SK-N-SH (cell line): ENCODE measurements at regions not wholly inside any gene's neighbourhood (a gene's known extent, or its start where the extent isn't known, plus 50 kb on each side); places are given as distances from the start of the nearest gene placed in this dataset.

Experiments
- CTCF ChIA-PET: fragments of 300-600, 350-600 bp; formaldehyde crosslinking; extraction: SDS; loops from one replicate; lab custom pipeline; 2021; lab: Yijun Ruan, JAX
- POLR2A ChIA-PET: fragments of 350-600 bp; sonication (Branson Sonifier 250); formaldehyde crosslinking; extraction: SDS; loops from one replicate; lab custom pipeline; 2020; ENCODE audit warnings: antibody characterized with exemption, inconsistent platforms; lab: Yijun Ruan, JAX
- DNase-seq: peaks from one replicate; pipeline ENCODE4 v3.0.0; 2012
- H2AFZ ChIP-seq: fragments of 200-600 bp; sonication (generic); 2 replicates; pipeline ENCODE4 v1.8.1; 2016; ENCODE audit warnings: antibody characterized with exemption, mild to moderate bottlenecking, low read depth
- H3F3A ChIP-seq: fragments of 200-600 bp; sonication (generic); replicated peaks from 2 replicates; pipeline ENCODE3; 2016; ENCODE audit warnings: antibody characterized with exemption, mild to moderate bottlenecking; ENCODE audit not compliant: insufficient read depth
- H3K27ac ChIP-seq, 2 experiments: fragments of 200-500 bp in 1 of 2; fragments of 200-600 bp in 1 of 2; sonication (Bioruptor generic) in 1 of 2; sonication (generic), shearing (Covaris generic) in 1 of 2; 2 replicates each; pipeline versions ENCODE4 v1.5.1 to v1.6.1; 2014 to 2016; ENCODE audit warnings: low read depth in 2 of 2, inconsistent platforms in 1 of 2, low read length in 1 of 2, mild to moderate bottlenecking in 1 of 2, mixed read lengths in 1 of 2
- H3K27me3 ChIP-seq: fragments of 200-600 bp; sonication (generic), shearing (Covaris generic); 2 replicates; pipeline ENCODE4 v1.6.1; 2016; ENCODE audit warnings: mixed run types; ENCODE audit not compliant: insufficient read depth
- H3K36me3 ChIP-seq, 2 experiments: fragments of 200-500 bp in 1 of 2; fragments of 200-600 bp in 1 of 2; sonication (Bioruptor generic) in 1 of 2; sonication (generic) in 1 of 2; replicated peaks in 1 of 2; 2 replicates each; pipeline versions ENCODE3 to v1.5.1; 2014 to 2016; ENCODE audit warnings: low read length in 1 of 2, mild to moderate bottlenecking in 1 of 2; ENCODE audit not compliant: insufficient read depth in 2 of 2, control insufficient read depth in 1 of 2
- H3K4me1 ChIP-seq, 2 experiments: fragments of 200-500 bp in 1 of 2; fragments of 200-600 bp in 1 of 2; sonication (Bioruptor generic) in 1 of 2; sonication (generic), shearing (Covaris generic) in 1 of 2; 2 replicates each; pipeline versions ENCODE4 v1.5.1 to v1.6.1; 2014 to 2016; ENCODE audit warnings: low read depth in 1 of 2, low read length in 1 of 2, mixed run types in 1 of 2; ENCODE audit not compliant: insufficient read depth in 2 of 2, control insufficient read depth in 1 of 2
- H3K4me2 ChIP-seq: fragments of 200-600 bp; sonication (generic), shearing (Covaris generic); 2 replicates; pipeline ENCODE4 v1.6.1; 2017; ENCODE audit warnings: mixed run types
- H3K4me3 ChIP-seq, 2 experiments: fragments of 200-500 bp in 1 of 2; fragments of 200-600 bp in 1 of 2; sonication (Bioruptor generic) in 1 of 2; sonication (generic), shearing (Covaris generic) in 1 of 2; 2 replicates each; pipeline versions ENCODE4 v1.5.1 to v1.8.1; 2014 to 2016; ENCODE audit warnings: low read depth in 2 of 2, inconsistent platforms in 1 of 2, low read length in 1 of 2, mild to moderate bottlenecking in 1 of 2, mixed read lengths in 1 of 2, moderate library complexity in 1 of 2
- H3K79me2 ChIP-seq: fragments of 200-600 bp; sonication (generic); 2 replicates; pipeline ENCODE4 v1.8.1; 2017; ENCODE audit warnings: mild to moderate bottlenecking; ENCODE audit not compliant: insufficient read depth
- H3K9ac ChIP-seq: fragments of 200-600 bp; sonication (generic); 2 replicates; pipeline ENCODE4 v1.6.1; 2017; ENCODE audit warnings: mixed run types
- H3K9me2 ChIP-seq: fragments of 200-600 bp; sonication (generic); 2 replicates; pipeline ENCODE4 v1.6.1; 2017; ENCODE audit warnings: mixed run types
- H3K9me3 ChIP-seq: fragments of 200-600 bp; sonication (generic); 2 replicates; pipeline ENCODE4 v1.6.1; 2017; ENCODE audit warnings: mixed run types, mild to moderate bottlenecking, moderate library complexity
- H4K20me1 ChIP-seq: fragments of 200-600 bp; sonication (generic); 2 replicates; pipeline ENCODE4 v1.6.1; 2017; ENCODE audit warnings: mild to moderate bottlenecking, mixed run types; ENCODE audit not compliant: insufficient read depth
- CHD2 ChIP-seq: fragments of 150-350 bp; IDR thresholded peaks from 2 replicates; pipeline ENCODE4 v1.6.1; 2018; ENCODE audit warnings: low read length; ENCODE audit not compliant: partially characterized antibody
- ELF1 ChIP-seq: IDR thresholded peaks from 2 replicates; pipeline ENCODE4 v1.4.0; 2012
- EP300 ChIP-seq, 2 experiments: IDR thresholded peaks; 2 replicates each; pipeline versions ENCODE4 v1.4.0 to v1.6.1; 2012; ENCODE audit warnings: borderline replicate concordance in 1 of 2, low read depth in 1 of 2, low read length in 1 of 2
- EZH2phosphoT487 ChIP-seq: fragments of 200-600 bp; sonication (generic); IDR thresholded peaks from 2 replicates; pipeline ENCODE4 v1.6.1; 2017; ENCODE audit warnings: low read depth, mixed run types, mild to moderate bottlenecking, antibody characterized with exemption, moderate library complexity, borderline replicate concordance
- FOSL2 ChIP-seq: IDR thresholded peaks from 2 replicates; pipeline ENCODE4 v1.4.0; 2012; ENCODE audit warnings: low read depth, mild to moderate bottlenecking, moderate library complexity, borderline replicate concordance
- FOXJ3 ChIP-seq: sonication (generic); formaldehyde crosslinking; IDR thresholded peaks from 2 replicates; pipeline ENCODE4 v1.5.1; 2020; ENCODE audit warnings: mild to moderate bottlenecking, missing genetic modification reagents
- IRF3 ChIP-seq: fragments of 150-350 bp; IDR thresholded peaks from 2 replicates; pipeline ENCODE4 v1.6.1; 2016; ENCODE audit warnings: mild to moderate bottlenecking, low read depth, low read length
- POLR2AphosphoS5 ChIP-seq: IDR thresholded peaks from 2 replicates; pipeline ENCODE4 v1.6.1; 2012; ENCODE audit warnings: low read depth, low read length
- RCOR1 ChIP-seq: fragments of 150-350 bp; IDR thresholded peaks from 2 replicates; pipeline ENCODE4 v1.6.1; 2017; ENCODE audit warnings: antibody characterized with exemption, low read length
- REST ChIP-seq: IDR thresholded peaks from 2 replicates; pipeline ENCODE4 v1.6.1; 2012; ENCODE audit warnings: mild to moderate bottlenecking, low read depth, low read length, moderate library complexity
- RFX5 ChIP-seq: IDR thresholded peaks from 2 replicates; pipeline ENCODE4 v1.6.1; 2012; ENCODE audit warnings: mild to moderate bottlenecking, improper control_type of control experiment, low read length
- RXRA ChIP-seq: IDR thresholded peaks from 2 replicates; pipeline ENCODE4 v1.4.0; 2012; ENCODE audit warnings: low read depth, mild to moderate bottlenecking, borderline replicate concordance
- SIN3A ChIP-seq: IDR thresholded peaks from 2 replicates; pipeline ENCODE4 v1.6.1; 2012; ENCODE audit warnings: low read depth, mild to moderate bottlenecking, low read length, moderate library complexity, borderline replicate concordance
- TAF1 ChIP-seq: IDR thresholded peaks from 2 replicates; pipeline ENCODE4 v1.6.1; 2012; ENCODE audit warnings: low read depth, mild to moderate bottlenecking, low read length, moderate library complexity, borderline replicate concordance
- TCF12 ChIP-seq: IDR thresholded peaks from 2 replicates; pipeline ENCODE4 v1.4.0; 2012
- USF1 ChIP-seq: IDR thresholded peaks from 2 replicates; pipeline ENCODE4 v1.4.0; 2012; ENCODE audit warnings: low read depth, borderline replicate concordance
- USF2 ChIP-seq: fragments of 150-350 bp; IDR thresholded peaks from 2 replicates; pipeline ENCODE4 v1.6.1; 2017; ENCODE audit warnings: antibody characterized with exemption, low read length, low read depth, borderline replicate concordance
- ZBTB33 ChIP-seq: IDR thresholded peaks from 2 replicates; pipeline ENCODE4 v1.4.0; 2012; ENCODE audit warnings: low read depth, borderline replicate concordance
- WGBS: methylation state at CpG from one replicate; pipeline ENCODE4 v1.1.6; 2017; ENCODE audit warnings: low lambda C conversion rate; 5-methylcytosine and 5-hydroxymethylcytosine counted together

- POLR2A ChIA-PET, result no interaction called here
- no peaks in the 10 kb centered on the region for H3F3A ChIP-seq
- no peak overlapping the region for H3K9ac ChIP-seq
- no peak overlapping the region for H3K27ac ChIP-seq
- no peaks in the 10 kb centered on the region for H4K20me1 ChIP-seq
- H3K27me3 ChIP-seq, result no peaks in the 10 kb centered on the region
- H3K9me3 ChIP-seq, result no peaks in the 10 kb centered on the region
- CTCF ChIA-PET, result interaction anchor here (1.3 kb wide), 1 partner anchor 13 kb away, joined by 3 read pairs; no protein-coding TSS in a partner anchor
- no peaks in the 10 kb centered on the region for H3K36me3 ChIP-seq
- TF ChIP-seq EP300 (IDR thresholded peaks at IDR 0.05; ENCODE audit: borderline replicate concordance in 1 of 2, low read depth in 1 of 2, low read length in 1 of 2), result no peak
- no peak for DNase-seq
- H3K4me3 ChIP-seq, result no peak overlapping the region
- H3K79me2 ChIP-seq, result no peaks in the 10 kb centered on the region
- 22% methylated on average over 5 of the region's 5 CpGs for WGBS
- no peak overlapping the region for H3K4me2 ChIP-seq
- no peak overlapping the region for H2AFZ ChIP-seq
- no peaks in the 10 kb centered on the region for H3K9me2 ChIP-seq
- no peaks in the 10 kb centered on the region for H3K4me1 ChIP-seq
Observed at GRCh38 chr12:17577405-17577804, 512.6 kb downstream of the RERGL start.

- no peak for DNase-seq
- H3K79me2 ChIP-seq, result no peaks in the 10 kb centered on the region
- no peak overlapping the region for H3K27ac ChIP-seq
- H3K9me2 ChIP-seq, result no peaks in the 10 kb centered on the region
- ChIA-PET POLR2A (no interaction called here), CTCF (interaction anchor here (1.4 kb wide), 1 partner anchor 1186 kb away, joined by 3 read pairs; no protein-coding TSS in a partner anchor)
- H3K4me2 ChIP-seq, result no peak overlapping the region
- no peak overlapping the region for H3K4me3 ChIP-seq
- H3K36me3 ChIP-seq, result no peaks in the 10 kb centered on the region
- H3K27me3 ChIP-seq, result no peaks in the 10 kb centered on the region
- H3K9ac ChIP-seq, result no peak overlapping the region
- H2AFZ ChIP-seq, result no peak overlapping the region
- H3K4me1 ChIP-seq, result no peaks in the 10 kb centered on the region
- H3F3A ChIP-seq, result no peaks in the 10 kb centered on the region
- H3K9me3 ChIP-seq, result 0 out of 2 replicates have a peak, but pooled peaks cover 5% of the 10 kb centered on the region
- no peak for TF ChIP-seq EZH2phosphoT487
- no peak for TF ChIP-seq IRF3
- no peak for TF ChIP-seq USF2
- no peak for TF ChIP-seq SIN3A
- no peak for TF ChIP-seq REST
- TF ChIP-seq POLR2AphosphoS5, result no peak
- no peak for TF ChIP-seq ZBTB33
- TF ChIP-seq RFX5, result no peak
- no peak for TF ChIP-seq TAF1
- no peak for TF ChIP-seq CHD2
- no peak for TF ChIP-seq RCOR1
- no peak for TF ChIP-seq FOSL2
- TF ChIP-seq ELF1, result no peak
- no peak for TF ChIP-seq USF1
- no peak for TF ChIP-seq FOXJ3 (CRISPR knock-in tag)
- TF ChIP-seq TCF12, result no peak
- no peak for TF ChIP-seq RXRA
- no peaks in the 10 kb centered on the region for H4K20me1 ChIP-seq
Observed at GRCh38 chr12:17572250-17572649, 517.7 kb downstream of the RERGL start.
